Muscle layer of colon (tissue), 2 donors: ENCODE measurements at regions not wholly inside any gene's neighbourhood (a gene's known extent, or its start where the extent isn't known, plus 50 kb on each side); places are given as distances from the start of the nearest gene placed in this dataset.

Experiments used
- H3K27ac ChIP-seq: one replicate; pipeline ENCODE4 v1.7.0; 2013; ENCODE audit warnings: low read depth, mild to moderate bottlenecking, low read length, moderate library complexity
- H3K27me3 ChIP-seq, 2 donors: one replicate each; pipeline ENCODE4 v1.7.0; 2013; ENCODE audit warnings: low read length in 2 of 2, mild to moderate bottlenecking in 2 of 2; ENCODE audit not compliant: insufficient read depth in 2 of 2, control insufficient read depth in 1 of 2
- H3K36me3 ChIP-seq: one replicate; pipeline ENCODE4 v1.7.0; 2013; ENCODE audit warnings: mild to moderate bottlenecking, low read length; ENCODE audit not compliant: insufficient read depth
- H3K4me1 ChIP-seq: one replicate; pipeline ENCODE4 v1.7.0; 2013; ENCODE audit warnings: mild to moderate bottlenecking, low read length; ENCODE audit not compliant: insufficient read depth
- H3K4me3 ChIP-seq, 2 donors: one replicate each; pipeline ENCODE4 v1.7.0; 2013; ENCODE audit warnings: low read length in 2 of 2, low read depth in 1 of 2, mild to moderate bottlenecking in 1 of 2, moderate library complexity in 1 of 2
- H3K9ac ChIP-seq: one replicate; pipeline ENCODE4 v1.7.0; 2013; ENCODE audit warnings: low read length
- H3K9me3 ChIP-seq: one replicate; pipeline ENCODE4 v1.7.0; 2013; ENCODE audit warnings: mild to moderate bottlenecking, low read length
- donor health status: abdominal sarcoma.
- donor health status: Adenocarcinoma of cecum.

DNA sequence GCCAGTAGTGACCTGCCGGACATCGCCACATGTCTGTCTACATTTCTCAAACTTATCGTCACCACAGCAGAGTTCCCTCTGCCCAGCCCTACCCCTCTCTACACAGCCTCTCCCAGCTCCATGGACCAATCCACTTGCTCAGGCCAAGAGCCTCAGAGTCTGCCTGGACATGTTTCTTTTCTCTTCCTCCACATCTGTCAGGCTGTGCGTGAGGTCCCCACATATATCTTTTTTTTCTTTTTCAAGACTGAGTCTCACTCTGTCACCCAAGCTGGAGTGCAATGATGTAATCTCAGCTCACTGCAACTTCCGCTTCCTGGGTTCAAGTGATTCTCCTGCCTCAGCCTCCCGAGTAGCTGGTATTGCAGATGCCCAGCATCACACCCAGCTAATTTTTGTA lies 62.7 kb upstream of the GGTA1 start:
- H3K4me3 ChIP-seq: no peak overlapping the region
- H3K36me3 ChIP-seq: no peaks in the 10 kb centered on the region
- no peaks in the 10 kb centered on the region for H3K27me3 ChIP-seq
- H3K27ac ChIP-seq: no peak overlapping the region
- H3K9ac ChIP-seq: no peak overlapping the region
- no peaks in the 10 kb centered on the region for H3K9me3 ChIP-seq
- H3K4me1 ChIP-seq: peaks cover 29% of the 10 kb centered on the region

- Histone ChIP-seq H3K36me3 (no peaks in the 10 kb centered on the region), H3K9me3 (no peaks in the 10 kb centered on the region), H3K27ac (no peak overlapping the region), H3K4me3 (no peak overlapping the region), H3K9ac (no peak overlapping the region), H3K27me3 (no peaks in the 10 kb centered on the region), H3K4me1 (peaks cover 24% of the 10 kb centered on the region)
Measured at GRCh38 chr9:121563425-121563824, 63.8 kb upstream of the GGTA1 start.

DNA sequence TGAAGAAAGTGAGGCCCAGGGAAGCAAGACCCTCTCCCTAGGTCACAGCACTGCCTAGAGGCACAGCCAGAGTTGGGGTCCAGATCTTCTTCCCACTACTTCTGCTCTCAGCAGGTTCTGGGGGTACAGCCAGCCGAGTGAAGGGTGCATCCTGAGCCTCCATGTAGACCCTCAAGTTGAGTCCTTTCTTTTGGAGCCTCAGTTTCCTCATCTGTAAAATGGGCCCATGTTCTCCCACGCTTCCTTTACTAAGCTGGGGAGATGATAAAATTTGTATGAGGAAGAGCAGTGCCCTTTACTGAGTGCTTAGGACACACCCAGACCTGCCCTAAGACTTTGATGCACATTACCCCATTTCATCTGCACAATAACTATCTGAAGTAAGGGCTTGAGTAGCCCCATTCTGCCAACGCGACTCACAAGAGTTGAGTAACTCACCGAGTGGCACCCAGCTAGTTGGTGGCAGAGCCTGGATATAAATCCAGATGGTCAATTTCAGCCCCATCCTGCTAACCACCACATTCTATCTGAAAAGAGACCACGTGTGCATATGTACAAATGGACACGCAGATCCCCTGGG lies 64.3 kb upstream of the GGTA1 start:
- Histone ChIP-seq H3K9ac (no peak overlapping the region), H3K4me1 (peaks cover 25% of the 10 kb centered on the region), H3K4me3 (no peak overlapping the region), H3K27ac (no peak overlapping the region), H3K27me3 (no peaks in the 10 kb centered on the region), H3K36me3 (no peaks in the 10 kb centered on the region), H3K9me3 (no peaks in the 10 kb centered on the region)

- H3K27me3 ChIP-seq: no peaks in the 10 kb centered on the region
- no peaks in the 10 kb centered on the region for H3K9me3 ChIP-seq
- H3K9ac ChIP-seq: no peak overlapping the region
- H3K36me3 ChIP-seq: no peaks in the 10 kb centered on the region
- H3K4me3 ChIP-seq: no peak overlapping the region
- H3K4me1 ChIP-seq: peaks cover 32% of the 10 kb centered on the region
- no peak overlapping the region for H3K27ac ChIP-seq
Measured at GRCh38 chr9:121564504-121565260, 65.0 kb upstream of the GGTA1 start.

DNA sequence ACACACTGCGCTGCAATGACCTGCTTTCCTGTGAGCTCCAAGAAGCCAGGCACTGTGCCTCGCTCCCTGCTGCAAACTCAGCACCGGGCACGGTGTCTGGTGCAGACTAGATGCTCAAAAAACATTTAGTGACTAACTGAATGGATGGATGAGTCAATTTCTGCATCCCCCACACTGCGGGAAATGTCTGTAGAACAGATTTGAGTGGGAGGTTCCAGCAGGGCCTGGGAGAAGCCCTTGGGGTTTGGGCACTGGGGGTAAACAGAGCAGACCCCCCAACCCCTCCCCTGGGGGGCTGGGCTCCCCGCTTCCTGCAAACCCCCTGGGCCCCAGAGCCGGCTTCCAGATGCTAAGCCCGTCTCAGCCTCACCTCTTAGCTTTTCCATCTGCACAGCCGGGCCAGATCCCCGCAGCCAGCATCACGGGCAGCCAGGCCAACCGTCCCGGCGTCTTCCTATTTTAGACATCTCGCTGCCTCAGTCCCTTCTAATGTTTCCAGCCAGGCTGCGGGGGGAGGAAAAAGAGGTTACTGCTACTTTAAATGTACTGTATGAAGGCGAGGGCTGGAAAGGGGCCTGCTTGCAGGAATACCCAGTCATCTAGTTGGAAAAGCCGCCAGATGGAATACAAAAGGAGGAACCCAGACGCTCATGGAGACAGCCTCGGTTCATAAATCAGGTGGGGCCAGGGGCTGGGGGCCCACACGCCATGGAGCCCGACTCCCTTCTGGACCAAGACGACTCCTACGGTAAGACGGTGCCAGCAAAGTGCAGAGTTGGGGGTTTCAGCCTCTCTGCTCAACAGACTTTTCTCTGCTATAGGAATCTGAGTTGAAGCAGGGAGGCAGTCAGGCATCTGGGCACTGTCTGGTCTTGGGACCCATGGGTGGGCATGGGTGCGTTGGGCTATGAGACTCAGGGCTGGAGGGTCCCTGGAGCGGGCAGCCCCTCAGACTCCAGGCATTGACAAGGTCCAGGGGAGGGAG lies 67.1 kb upstream of the GGTA1 start:
- H3K36me3 ChIP-seq: peaks cover 4% of the 10 kb centered on the region
- peak overlapping the region; percentile 72 for H3K27ac ChIP-seq
- peak overlapping the region; percentile 58 to 64 for H3K4me3 ChIP-seq
- no peaks in the 10 kb centered on the region for H3K9me3 ChIP-seq
- H3K9ac ChIP-seq: peak overlapping the region; percentile 88
- peaks cover 51% of the 10 kb centered on the region for H3K4me1 ChIP-seq
- no peaks in the 10 kb centered on the region for H3K27me3 ChIP-seq

GRCh38 chr9:121567500-121568342 lies 68.1 kb upstream of the GGTA1 start:
- Histone ChIP-seq H3K4me3 (peak overlapping the region; percentile 58 to 64), H3K9me3 (no peaks in the 10 kb centered on the region), H3K9ac (peak overlapping the region; percentile 88), H3K36me3 (peaks cover 4% of the 10 kb centered on the region), H3K4me1 (peaks cover 60% of the 10 kb centered on the region), H3K27me3 (no peaks in the 10 kb centered on the region), H3K27ac (peak overlapping the region; percentile 72)

DNA sequence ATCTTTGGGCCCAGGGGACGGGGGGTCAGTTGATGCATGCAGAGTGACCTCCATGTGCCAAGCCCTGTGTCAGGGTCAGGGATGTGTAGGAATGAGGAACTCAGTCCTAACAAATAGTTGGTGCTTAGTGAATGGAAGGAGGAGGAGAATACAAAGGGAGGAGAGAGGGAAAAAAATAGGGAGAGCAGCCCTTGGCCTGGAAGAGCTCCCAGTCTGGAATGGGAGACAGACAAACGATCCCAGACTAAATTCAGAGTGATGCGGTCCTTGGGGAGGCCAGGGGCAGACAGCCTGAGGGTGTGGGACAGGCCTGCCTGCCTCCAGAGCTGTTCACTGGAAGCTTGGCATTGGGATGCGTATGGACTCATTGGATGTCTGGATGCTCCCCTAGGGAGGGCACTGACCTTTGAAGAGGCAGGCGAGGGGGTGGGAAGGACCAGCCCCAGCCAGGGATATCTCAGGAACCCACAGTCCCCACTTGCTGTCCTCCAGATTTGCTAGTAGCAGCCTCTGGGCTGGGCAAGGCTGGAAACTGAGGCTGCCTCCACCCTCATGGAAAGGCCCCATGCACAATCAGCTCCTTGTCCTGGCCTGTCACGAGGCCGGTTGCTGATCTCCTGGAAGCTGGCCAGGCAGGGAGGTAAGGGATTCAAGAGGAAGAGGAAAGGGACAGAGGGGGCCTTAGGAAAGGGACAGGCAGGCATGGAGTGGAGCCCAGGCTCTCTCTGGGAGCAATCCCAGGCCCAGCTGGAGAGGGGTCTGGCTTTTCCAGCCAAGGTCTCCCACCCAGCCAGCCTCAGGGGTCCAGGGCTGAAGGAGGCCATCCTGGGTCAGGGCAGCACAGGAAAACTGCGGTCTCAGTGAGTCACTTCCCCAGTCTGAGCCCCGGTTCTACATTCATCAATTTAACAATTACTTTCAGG lies 69.0 kb upstream of the GGTA1 start:
- H3K27me3 ChIP-seq: no peaks in the 10 kb centered on the region
- peak overlapping the region; percentile 58 to 64 for H3K4me3 ChIP-seq
- H3K9ac ChIP-seq: peak overlapping the region; percentile 88
- peaks cover 4% of the 10 kb centered on the region for H3K36me3 ChIP-seq
- no peaks in the 10 kb centered on the region for H3K9me3 ChIP-seq
- peak overlapping the region; percentile 72 for H3K27ac ChIP-seq
- peaks cover 64% of the 10 kb centered on the region for H3K4me1 ChIP-seq

DNA sequence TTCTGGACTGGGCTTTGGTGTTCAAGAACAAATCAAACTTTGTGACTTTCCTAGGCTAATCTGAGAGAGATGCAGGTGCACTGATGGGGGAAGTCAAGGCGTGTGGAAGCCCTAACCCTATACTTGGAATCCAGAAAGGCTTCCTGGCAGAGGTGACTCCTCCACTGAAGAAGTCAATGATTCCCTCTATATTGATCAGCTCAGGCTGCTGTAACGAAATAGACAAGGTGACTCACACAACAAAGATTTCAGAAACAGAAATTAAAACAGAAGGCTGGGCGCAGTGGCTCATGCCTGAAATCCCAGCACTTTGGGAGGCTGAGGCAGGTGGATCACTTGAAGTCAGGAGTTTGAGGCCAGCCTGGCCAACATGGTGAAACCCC lies 69.6 kb upstream of the GGTA1 start:
- Histone ChIP-seq H3K4me3 (peak overlapping the region; percentile 58 to 64), H3K36me3 (peaks cover 4% of the 10 kb centered on the region), H3K27me3 (no peaks in the 10 kb centered on the region), H3K4me1 (peaks cover 71% of the 10 kb centered on the region), H3K9me3 (no peaks in the 10 kb centered on the region), H3K27ac (peak overlapping the region; percentile 72), H3K9ac (peak overlapping the region; percentile 88)

DNA sequence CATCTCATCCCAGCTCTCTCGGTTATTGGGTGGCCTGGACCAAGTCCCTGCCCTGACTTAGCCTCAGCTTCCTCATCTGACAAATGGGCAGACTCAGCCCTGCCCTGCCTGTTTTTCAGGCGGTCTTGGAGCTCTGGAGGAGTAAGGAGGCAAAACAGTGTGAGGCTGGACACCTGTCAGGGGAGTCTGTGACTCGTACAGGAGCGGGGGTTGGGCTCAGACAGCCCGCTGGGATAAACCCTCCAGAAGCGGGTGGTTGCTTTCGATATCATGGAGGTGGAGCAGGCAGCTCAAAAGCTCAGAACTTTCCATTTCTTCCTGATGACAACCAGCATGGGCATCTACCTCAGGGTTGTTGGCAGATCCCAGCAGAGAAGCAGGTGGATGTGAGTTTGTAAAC lies 72.9 kb upstream of the GGTA1 start:
- Histone ChIP-seq H3K4me3 (no peak overlapping the region), H3K27me3 (no peaks in the 10 kb centered on the region), H3K27ac (no peak overlapping the region), H3K4me1 (peaks cover 89% of the 10 kb centered on the region), H3K9ac (no peak overlapping the region), H3K9me3 (no peaks in the 10 kb centered on the region), H3K36me3 (peaks cover 4% of the 10 kb centered on the region)
